NCI-H2081 treated with DMSO at 0.1 percent for 48 hours (cell line): ENCODE measurements at regions not wholly inside any gene's neighbourhood (a gene's known extent, or its start where the extent isn't known, plus 50 kb on each side); places are given as distances from the start of the nearest gene placed in this dataset.
"Not testable (repeated sequence)": the region's sequence is repeated elsewhere in the genome, so short reads cannot be mapped to it uniquely, and the experiment has no call there.

Experiments used
- DNase-seq: peaks from one replicate; lab custom pipeline; 2025; lab: John Stamatoyannopoulos, UW

- DNase-seq = no peak
Observed at GRCh38 chr6:77324866-77325265, 138.4 kb downstream of the HTR1B start.

- DNase-seq = no peak
Observed at GRCh38 chr6:77322604-77323003, 140.7 kb downstream of the HTR1B start.

GRCh38 chr6:77318256-77318655 lies 145.0 kb downstream of the HTR1B start:
- DNase-seq = no peak

GRCh38 chr6:77313595-77313994 lies 149.7 kb downstream of the HTR1B start:
- DNase-seq = no peak

GRCh38 chr6:77299931-77300330 lies 163.4 kb downstream of the HTR1B start:
- DNase-seq = no peak

GRCh38 chr6:77298283-77298682 lies 165.0 kb downstream of the HTR1B start:
- no peak for DNase-seq

- DNase-seq = no peak
Observed at GRCh38 chr6:77292564-77293546, 170.4 kb downstream of the HTR1B start.

GRCh38 chr6:77290798-77291197 lies 172.5 kb downstream of the HTR1B start:
- DNase-seq = no peak

GRCh38 chr6:77286541-77286940 lies 176.8 kb downstream of the HTR1B start:
- no peak for DNase-seq

GRCh38 chr6:77273929-77274328 lies 189.4 kb downstream of the HTR1B start:
- DNase-seq = no peak

- DNase-seq = no peak
Observed at GRCh38 chr6:77264970-77265369, 198.3 kb downstream of the HTR1B start.

- DNase-seq = no peak
Observed at GRCh38 chr6:77263003-77263402, 200.3 kb downstream of the HTR1B start.

- not testable (repeated sequence) for DNase-seq
Observed at GRCh38 chr6:77251801-77252200, 211.5 kb downstream of the HTR1B start.

- no peak for DNase-seq
Observed at GRCh38 chr6:77249560-77249959, 213.7 kb downstream of the HTR1B start.

- no peak for DNase-seq
Observed at GRCh38 chr6:77245026-77245425, 218.3 kb downstream of the HTR1B start.

GRCh38 chr6:77231438-77232305 lies 231.6 kb downstream of the HTR1B start:
- DNase-seq = no peak

- DNase-seq = no peak
Observed at GRCh38 chr6:77228279-77228678, 235.0 kb downstream of the HTR1B start.

GRCh38 chr6:77217896-77218295 lies 245.4 kb downstream of the HTR1B start:
- DNase-seq = no peak

- DNase-seq = no peak
Observed at GRCh38 chr6:77205936-77206335, 257.4 kb downstream of the HTR1B start.

GRCh38 chr6:77204555-77204954 lies 258.7 kb downstream of the HTR1B start:
- no peak for DNase-seq

- DNase-seq = no peak
Observed at GRCh38 chr6:77183447-77183846, 279.8 kb downstream of the HTR1B start.

- no peak for DNase-seq
Observed at GRCh38 chr6:77181749-77182148, 281.5 kb downstream of the HTR1B start.

GRCh38 chr6:77180326-77180725 lies 283.0 kb downstream of the HTR1B start:
- DNase-seq = no peak
